Right lung (tissue), 2 donors: ENCODE measurements at regions not wholly inside any gene's neighbourhood (a gene's known extent, or its start where the extent isn't known, plus 50 kb on each side); places are given as distances from the start of the nearest gene placed in this dataset.
"Not testable (repeated sequence)": the region's sequence is repeated elsewhere in the genome, so short reads cannot be mapped to it uniquely, and the experiment has no call there.

Source experiments
- DNase-seq, 2 donors: peaks; one replicate each; pipeline ENCODE4 v3.0.0-alpha.2; 2013

- not testable (repeated sequence) for DNase-seq
Observed at GRCh38 chr5:7289634-7290033, 106.3 kb upstream of the ADCY2 start.

GRCh38 chr5:7297821-7298220 is 98.1 kb upstream of the ADCY2 start:
- not testable (repeated sequence) for DNase-seq

GRCh38 chr5:7299731-7300130 is 96.2 kb upstream of the ADCY2 start:
- DNase-seq: not testable (repeated sequence)

- DNase-seq: not testable (repeated sequence)
Observed at GRCh38 chr5:7305000-7305674, 90.8 kb upstream of the ADCY2 start.

GRCh38 chr5:7306556-7306955 is 89.4 kb upstream of the ADCY2 start:
- DNase-seq: not testable (repeated sequence)

- DNase-seq: not testable (repeated sequence)
Observed at GRCh38 chr5:7307709-7308108, 88.2 kb upstream of the ADCY2 start.

GRCh38 chr5:7309715-7310114 is 86.2 kb upstream of the ADCY2 start:
- not testable (repeated sequence) for DNase-seq

- not testable (repeated sequence) for DNase-seq
Observed at GRCh38 chr5:7310656-7311055, 85.3 kb upstream of the ADCY2 start.

- DNase-seq: no peak
Observed at GRCh38 chr5:7315118-7315517, 80.8 kb upstream of the ADCY2 start.

- no peak for DNase-seq
Observed at GRCh38 chr5:7317751-7318150, 78.2 kb upstream of the ADCY2 start.

- DNase-seq: no peak
Observed at GRCh38 chr5:7320701-7321301, 75.1 kb upstream of the ADCY2 start.

- no peak for DNase-seq
Observed at GRCh38 chr5:7321724-7322123, 74.2 kb upstream of the ADCY2 start.

GRCh38 chr5:7324919-7325318 is 71.0 kb upstream of the ADCY2 start:
- DNase-seq: no peak

GRCh38 chr5:7325975-7326913 is 69.7 kb upstream of the ADCY2 start:
- no peak for DNase-seq

GRCh38 chr5:7329141-7329540 is 66.8 kb upstream of the ADCY2 start:
- DNase-seq: no peak

- no peak for DNase-seq
Observed at GRCh38 chr5:7329712-7330111, 66.2 kb upstream of the ADCY2 start.

GRCh38 chr5:7330256-7330655 is 65.7 kb upstream of the ADCY2 start:
- no peak for DNase-seq

GRCh38 chr5:7331131-7331530 is 64.8 kb upstream of the ADCY2 start:
- no peak for DNase-seq
